ENCODE measurements at regions not wholly inside any gene's neighbourhood (a gene's known extent, or its start where the extent isn't known, plus 50 kb on each side); places are given as distances from the start of the nearest gene placed in this dataset.

- TF ChIP-seq CTCF (IDR thresholded peaks at IDR 0.05; ENCODE audit: low read depth, low read length, poor library complexity, severe bottlenecking) (no peak), EZH2phosphoT487 (IDR thresholded peaks at IDR 0.05; ENCODE audit: borderline replicate concordance, low read length) (no peak)
These were observed 395.7 kb upstream of the PDE3A start for GRCh38 chr12:19972325-19973288.
